GM23338 (cell line): ENCODE measurements at regions not wholly inside any gene's neighbourhood (a gene's known extent, or its start where the extent isn't known, plus 50 kb on each side); places are given as distances from the start of the nearest gene placed in this dataset.

Experiments
- CREB1 ChIP-seq: fragments of 250-450 bp; sonication (Bioruptor Pico); IDR thresholded peaks from 2 replicates; pipeline ENCODE4 v1.5.0; 2020; ENCODE audit warnings: low read depth, mild to moderate bottlenecking, moderate library complexity
- EZH2 ChIP-seq: fragments of 200-600 bp; sonication (generic); IDR thresholded peaks from one replicate; pipeline ENCODE4 v1.8.0; 2017; ENCODE audit warnings: antibody characterized with exemption, mild to moderate bottlenecking, low read depth; ENCODE audit not compliant: unreplicated experiment
- EZH2phosphoT487 ChIP-seq: fragments of 200-600 bp; sonication (generic); IDR thresholded peaks from one replicate; pipeline ENCODE4 v1.8.1; 2018; ENCODE audit warnings: antibody characterized with exemption; ENCODE audit not compliant: unreplicated experiment
- JUNB ChIP-seq: IDR thresholded peaks from one replicate; pipeline ENCODE4 v1.6.1; 2016; ENCODE audit warnings: antibody characterized with exemption; ENCODE audit not compliant: unreplicated experiment
- POLR2AphosphoS5 ChIP-seq: IDR thresholded peaks from 2 replicates; pipeline ENCODE4 v1.6.1; 2016; ENCODE audit warnings: antibody characterized with exemption, low read depth
- ZNF114 ChIP-seq: fragments of 250-450 bp; sonication (Bioruptor Pico); IDR thresholded peaks from 2 replicates; pipeline ENCODE4 v1.5.0; 2020; ENCODE audit warnings: mild to moderate bottlenecking, moderate library complexity
- ZNF462 ChIP-seq: fragments of 250-450 bp; sonication (Bioruptor Pico); IDR thresholded peaks from 2 replicates; pipeline ENCODE4 v1.5.0; 2020; ENCODE audit warnings: mild to moderate bottlenecking, moderate library complexity
- TF ChIP-seq, protein P1 (sequence below), 2 experiments: fragments of 200-600 bp in 1 of 2; sonication (generic) in 1 of 2; conservative IDR thresholded peaks; 2 replicates each; pipeline versions ENCODE4 v1.5.1 to v1.6.1; 2016 to 2017; ENCODE audit warnings: antibody characterized with exemption in 2 of 2, low read depth in 2 of 2, mild to moderate bottlenecking in 2 of 2, moderate library complexity in 1 of 2
- TF ChIP-seq, protein P2 (sequence below): IDR thresholded peaks from one replicate; pipeline ENCODE4 v1.6.1; 2018; ENCODE audit warnings: antibody characterized with exemption; ENCODE audit not compliant: unreplicated experiment

GRCh38 chr9:110078604-110079003 lies 129.4 kb downstream of the C9orf152 start:
- TF ChIP-seq, protein P1, sequence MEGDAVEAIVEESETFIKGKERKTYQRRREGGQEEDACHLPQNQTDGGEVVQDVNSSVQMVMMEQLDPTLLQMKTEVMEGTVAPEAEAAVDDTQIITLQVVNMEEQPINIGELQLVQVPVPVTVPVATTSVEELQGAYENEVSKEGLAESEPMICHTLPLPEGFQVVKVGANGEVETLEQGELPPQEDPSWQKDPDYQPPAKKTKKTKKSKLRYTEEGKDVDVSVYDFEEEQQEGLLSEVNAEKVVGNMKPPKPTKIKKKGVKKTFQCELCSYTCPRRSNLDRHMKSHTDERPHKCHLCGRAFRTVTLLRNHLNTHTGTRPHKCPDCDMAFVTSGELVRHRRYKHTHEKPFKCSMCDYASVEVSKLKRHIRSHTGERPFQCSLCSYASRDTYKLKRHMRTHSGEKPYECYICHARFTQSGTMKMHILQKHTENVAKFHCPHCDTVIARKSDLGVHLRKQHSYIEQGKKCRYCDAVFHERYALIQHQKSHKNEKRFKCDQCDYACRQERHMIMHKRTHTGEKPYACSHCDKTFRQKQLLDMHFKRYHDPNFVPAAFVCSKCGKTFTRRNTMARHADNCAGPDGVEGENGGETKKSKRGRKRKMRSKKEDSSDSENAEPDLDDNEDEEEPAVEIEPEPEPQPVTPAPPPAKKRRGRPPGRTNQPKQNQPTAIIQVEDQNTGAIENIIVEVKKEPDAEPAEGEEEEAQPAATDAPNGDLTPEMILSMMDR (conservative IDR thresholded peaks at IDR 0.05; ENCODE audit: low read depth in 2 of 2), result no peak
- TF ChIP-seq EZH2 (no peak), POLR2AphosphoS5 (no peak), CREB1 (CRISPR knock-in tag) (no peak), EZH2phosphoT487 (no peak), ZNF114 (CRISPR knock-in tag) (no peak), ZNF462 (CRISPR knock-in tag) (no peak), JUNB (no peak)
- TF ChIP-seq, protein P2, sequence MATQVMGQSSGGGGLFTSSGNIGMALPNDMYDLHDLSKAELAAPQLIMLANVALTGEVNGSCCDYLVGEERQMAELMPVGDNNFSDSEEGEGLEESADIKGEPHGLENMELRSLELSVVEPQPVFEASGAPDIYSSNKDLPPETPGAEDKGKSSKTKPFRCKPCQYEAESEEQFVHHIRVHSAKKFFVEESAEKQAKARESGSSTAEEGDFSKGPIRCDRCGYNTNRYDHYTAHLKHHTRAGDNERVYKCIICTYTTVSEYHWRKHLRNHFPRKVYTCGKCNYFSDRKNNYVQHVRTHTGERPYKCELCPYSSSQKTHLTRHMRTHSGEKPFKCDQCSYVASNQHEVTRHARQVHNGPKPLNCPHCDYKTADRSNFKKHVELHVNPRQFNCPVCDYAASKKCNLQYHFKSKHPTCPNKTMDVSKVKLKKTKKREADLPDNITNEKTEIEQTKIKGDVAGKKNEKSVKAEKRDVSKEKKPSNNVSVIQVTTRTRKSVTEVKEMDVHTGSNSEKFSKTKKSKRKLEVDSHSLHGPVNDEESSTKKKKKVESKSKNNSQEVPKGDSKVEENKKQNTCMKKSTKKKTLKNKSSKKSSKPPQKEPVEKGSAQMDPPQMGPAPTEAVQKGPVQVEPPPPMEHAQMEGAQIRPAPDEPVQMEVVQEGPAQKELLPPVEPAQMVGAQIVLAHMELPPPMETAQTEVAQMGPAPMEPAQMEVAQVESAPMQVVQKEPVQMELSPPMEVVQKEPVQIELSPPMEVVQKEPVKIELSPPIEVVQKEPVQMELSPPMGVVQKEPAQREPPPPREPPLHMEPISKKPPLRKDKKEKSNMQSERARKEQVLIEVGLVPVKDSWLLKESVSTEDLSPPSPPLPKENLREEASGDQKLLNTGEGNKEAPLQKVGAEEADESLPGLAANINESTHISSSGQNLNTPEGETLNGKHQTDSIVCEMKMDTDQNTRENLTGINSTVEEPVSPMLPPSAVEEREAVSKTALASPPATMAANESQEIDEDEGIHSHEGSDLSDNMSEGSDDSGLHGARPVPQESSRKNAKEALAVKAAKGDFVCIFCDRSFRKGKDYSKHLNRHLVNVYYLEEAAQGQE, result no peak
